SKM-1 treated with dmso at 0.1 percent for 144 hours (cell line): ENCODE measurements at regions not wholly inside any gene's neighbourhood (a gene's known extent, or its start where the extent isn't known, plus 50 kb on each side); places are given as distances from the start of the nearest gene placed in this dataset.
"Not testable (repeated sequence)": the region's sequence is repeated elsewhere in the genome, so short reads cannot be mapped to it uniquely, and the experiment has no call there.

Experiments
- DNase-seq: peaks from one replicate; lab custom pipeline; 2025; ENCODE audit not compliant: unreplicated experiment; lab: John Stamatoyannopoulos, UW

GRCh38 chrX:63581906-63582305, 203.1 kb downstream of the ARHGEF9 start:
- DNase-seq = no peak

DNA sequence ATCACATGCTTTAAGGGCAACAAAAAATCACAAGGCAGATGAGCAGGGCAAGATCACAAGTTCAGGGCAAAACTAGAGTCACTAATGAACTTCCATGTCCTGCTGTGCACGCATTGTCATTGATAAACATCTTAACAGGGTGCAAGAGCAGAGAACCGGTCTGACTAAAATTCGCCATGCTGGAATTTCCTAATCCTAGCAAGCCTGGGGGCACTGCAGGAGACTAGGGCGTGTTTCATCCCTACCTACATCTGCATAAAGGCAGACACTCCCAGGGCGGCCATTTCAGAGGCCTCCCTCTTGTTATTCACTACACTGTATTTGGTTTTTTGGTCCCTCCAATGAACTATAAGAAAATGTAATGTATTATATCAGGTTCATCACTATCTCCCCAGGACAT, 203.6 kb downstream of the ARHGEF9 start:
- no peak for DNase-seq

DNA sequence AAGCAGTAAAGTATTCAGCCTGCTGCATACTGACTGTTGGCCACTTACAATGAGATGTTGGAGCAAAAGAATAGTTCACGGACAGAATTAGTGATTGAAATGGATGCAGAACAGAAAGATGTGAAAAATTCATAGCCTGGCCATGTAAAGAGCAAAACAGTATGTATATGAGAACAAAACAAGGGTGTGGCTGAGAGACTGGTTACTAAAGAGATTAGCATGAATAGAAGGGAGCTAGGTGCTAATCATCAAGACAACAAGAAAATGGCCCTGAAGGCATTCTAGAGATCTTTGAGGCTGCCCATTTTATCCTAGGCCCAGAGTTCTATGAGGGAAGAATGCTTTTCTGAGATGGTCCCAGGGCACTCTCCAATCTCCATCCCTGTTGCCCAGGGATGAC, 208.5 kb downstream of the ARHGEF9 start:
- DNase-seq = no peak

DNA sequence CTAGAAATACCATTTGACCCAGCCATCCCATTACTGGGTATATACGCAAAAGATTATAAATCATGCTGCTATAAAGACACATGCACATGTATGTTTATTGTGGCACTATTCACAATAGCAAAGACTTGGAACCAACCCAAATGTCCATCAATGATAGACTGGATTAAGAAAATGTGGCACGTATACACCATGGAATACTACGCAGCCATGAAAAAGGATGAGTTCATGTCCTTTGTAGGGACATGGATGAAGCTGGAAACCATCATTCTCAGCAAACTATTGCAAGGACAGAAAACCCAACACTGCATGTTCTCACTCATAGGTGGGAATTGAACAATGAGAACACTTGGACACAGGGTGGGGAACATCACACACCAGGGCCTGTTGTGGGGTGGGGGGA, 209.3 kb downstream of the ARHGEF9 start:
- DNase-seq = not testable (repeated sequence)

DNA sequence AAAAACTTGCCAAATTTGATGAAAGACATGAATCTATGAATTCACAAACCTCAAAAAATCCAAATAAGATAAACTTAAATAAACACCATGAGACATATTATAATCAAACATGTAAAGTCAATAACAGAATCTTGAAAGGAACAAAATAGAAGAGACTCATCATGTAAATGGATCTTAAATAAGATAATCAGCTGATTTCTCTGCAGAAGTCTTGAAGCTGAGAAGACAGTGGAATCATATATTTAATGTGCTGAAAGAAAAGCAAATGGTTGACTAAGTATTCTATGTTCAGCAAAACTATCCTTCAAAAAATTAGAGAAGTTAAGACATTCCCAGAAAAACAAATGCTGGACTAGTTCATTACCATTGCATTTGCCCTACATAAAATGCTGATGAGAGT, 215.7 kb upstream of the SPIN4 start:
- no peak for DNase-seq

- DNase-seq = no peak
Observed at GRCh38 chrX:63561425-63561824, 210.3 kb upstream of the SPIN4 start.

DNA sequence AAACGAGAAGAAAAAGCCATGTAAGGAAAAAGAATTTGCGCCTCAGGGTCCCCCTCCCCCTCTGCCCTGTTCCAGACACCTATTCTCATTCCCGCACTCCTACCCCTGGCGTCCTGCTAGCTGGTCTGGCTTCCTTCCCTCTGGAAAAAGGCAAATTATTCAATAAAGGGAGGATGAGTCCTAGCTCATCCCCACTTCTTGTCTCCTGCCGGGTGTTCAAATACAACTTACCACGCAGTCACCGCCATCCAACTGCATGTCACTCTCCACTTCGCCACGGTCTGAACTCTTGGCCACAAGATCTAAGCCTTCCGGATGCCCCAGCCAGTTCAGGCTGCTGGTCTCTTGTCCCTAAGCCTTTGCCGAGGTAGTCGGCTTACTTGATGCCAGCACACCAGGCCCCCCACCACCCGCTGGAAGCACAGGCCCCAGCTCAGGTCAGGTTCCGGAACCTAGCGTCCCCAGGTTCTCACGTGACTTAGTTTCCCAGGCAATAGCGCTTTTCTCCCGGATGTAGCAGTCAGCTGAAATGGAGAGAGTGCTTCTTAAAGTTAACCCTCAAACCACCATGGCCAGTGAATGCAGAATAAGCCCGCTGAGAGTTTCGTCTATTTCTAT, 209.6 kb upstream of the SPIN4 start:
- DNase-seq = peak; percentile 64

DNA sequence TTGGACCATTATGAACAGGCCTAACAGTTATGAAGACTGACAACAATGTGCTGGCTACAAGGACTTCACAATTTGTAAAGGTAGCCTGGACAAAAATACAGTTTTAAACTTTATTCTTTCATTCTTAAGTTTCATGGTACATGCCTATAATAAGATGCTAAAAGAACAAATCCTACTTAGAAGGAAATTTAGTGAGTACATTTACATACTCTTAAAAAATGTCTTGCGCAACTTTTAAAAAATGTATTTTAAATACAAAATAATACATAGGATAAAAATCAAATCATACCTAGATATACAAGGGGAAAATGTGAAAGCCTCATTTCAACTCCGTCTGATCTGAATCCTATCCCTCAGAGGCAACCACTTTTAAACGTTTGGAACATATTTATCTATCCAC, 200.7 kb upstream of the SPIN4 start:
- no peak for DNase-seq

- no peak for DNase-seq
Observed at GRCh38 chrX:63530654-63531053, 179.5 kb upstream of the SPIN4 start.

- no peak for DNase-seq
Observed at GRCh38 chrX:63529961-63530360, 178.8 kb upstream of the SPIN4 start.

DNA sequence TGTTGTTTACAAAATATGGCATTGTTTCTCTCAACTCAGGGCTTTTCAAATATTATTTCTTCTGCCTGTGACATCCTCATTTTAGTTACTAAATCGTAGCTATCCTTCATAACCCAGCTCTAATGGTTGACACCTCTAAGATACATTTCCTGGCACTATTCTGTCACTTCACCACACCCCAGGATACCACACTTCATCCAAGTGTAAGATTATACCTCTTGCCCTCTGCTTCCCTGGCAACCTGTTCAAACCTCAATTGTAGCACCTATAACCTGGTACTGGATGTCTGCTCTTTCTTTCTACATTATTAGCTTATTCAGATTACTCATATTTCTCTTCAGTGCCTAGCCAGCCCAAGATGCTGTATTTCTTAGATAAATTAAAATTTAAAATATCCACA, 175.7 kb upstream of the SPIN4 start:
- DNase-seq = no peak

DNA sequence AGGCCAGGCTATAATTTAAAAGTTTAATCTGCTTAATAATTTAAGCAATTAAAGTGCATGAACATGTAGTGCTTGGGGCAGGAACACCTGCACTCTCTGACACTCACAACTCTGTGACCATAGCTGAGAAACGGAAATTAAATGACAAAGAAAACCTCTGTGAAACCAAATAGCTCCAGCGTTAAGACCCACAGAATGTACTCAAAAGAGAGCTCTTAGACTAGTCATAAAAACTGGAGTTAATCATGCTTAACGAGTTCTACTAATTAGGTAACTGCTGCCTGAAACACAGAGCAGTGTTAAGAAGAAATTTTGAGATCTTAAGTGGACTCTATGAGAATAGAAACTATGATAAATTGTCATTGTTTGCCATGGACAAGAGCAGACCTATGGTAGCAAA, 174.4 kb upstream of the SPIN4 start:
- DNase-seq = no peak

DNA sequence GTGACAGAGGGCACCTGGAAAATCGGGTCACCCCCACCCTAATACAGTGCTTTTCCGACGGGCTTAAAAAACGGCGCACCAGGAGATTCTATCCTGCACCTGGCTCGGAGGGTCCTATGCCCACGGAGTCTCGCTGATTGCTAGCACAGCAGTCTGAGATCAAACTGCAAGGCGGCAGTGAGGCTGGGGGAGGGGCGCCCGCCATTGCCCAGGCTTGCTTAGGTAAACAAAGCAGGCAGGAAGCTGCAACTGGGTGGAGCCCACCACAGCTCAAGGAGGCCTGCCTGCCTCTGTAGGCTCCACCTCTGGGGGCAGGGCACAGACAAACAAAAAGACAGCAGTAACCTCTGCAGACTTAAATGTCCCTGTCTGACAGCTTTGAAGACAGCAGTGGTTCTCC, 168.2 kb upstream of the SPIN4 start:
- DNase-seq = not testable (repeated sequence)

- no peak for DNase-seq
Observed at GRCh38 chrX:63514569-63515080, 163.5 kb upstream of the SPIN4 start.

DNA sequence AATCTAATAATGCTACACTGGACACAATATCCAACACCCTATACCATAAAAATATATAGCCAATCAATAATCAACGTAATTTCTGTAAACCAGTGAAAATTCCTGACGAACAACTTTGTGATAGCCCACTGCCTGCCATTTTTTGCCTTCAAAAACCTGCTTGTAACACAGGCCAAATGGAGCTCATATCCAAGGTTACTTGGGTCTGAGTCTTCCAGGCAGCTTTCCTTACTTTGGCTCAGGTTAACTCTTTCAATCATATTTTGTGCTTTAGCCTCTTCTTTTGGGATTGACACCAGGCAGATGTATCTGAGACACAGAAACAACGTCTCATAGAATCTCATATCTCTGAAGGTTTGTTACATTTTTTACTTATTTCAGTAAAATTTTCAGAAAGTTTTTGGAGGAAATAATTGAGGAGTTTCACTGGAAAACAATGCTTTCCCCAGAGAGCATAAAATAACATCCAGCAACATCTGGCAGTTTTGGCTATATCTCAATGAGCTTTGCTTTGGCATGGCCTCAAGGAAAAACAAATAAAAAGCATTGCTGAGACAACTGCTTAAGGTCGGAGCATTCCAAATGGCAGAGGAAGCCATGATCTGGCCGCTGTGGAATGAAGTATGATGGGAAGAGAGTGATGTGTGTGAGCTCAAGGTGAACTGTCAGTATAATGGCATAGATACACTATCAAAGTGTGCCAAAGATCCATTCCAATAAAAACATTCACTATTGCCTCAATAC, 162.9 kb upstream of the SPIN4 start:
- no peak for DNase-seq

GRCh38 chrX:63511361-63511760, 160.2 kb upstream of the SPIN4 start:
- no peak for DNase-seq

GRCh38 chrX:63508668-63509067, 157.5 kb upstream of the SPIN4 start:
- DNase-seq = no peak

DNA sequence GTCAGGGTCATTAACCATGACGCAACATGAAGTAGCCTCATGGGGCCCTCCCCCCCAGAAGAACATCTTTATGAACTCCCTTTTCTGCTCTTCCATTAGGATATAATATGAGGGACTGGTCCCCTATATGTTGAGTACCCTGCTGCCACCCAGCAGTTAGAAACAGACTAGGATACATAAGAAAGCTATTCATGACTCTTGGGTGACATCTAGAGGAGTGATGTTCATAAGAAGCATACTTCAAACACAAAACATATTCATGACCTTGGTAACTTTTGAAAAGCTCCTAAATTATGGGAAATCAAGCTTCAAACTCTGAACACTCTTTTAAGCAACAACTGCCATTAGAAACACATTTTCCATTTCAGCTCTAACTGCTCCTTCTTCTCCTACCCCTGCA, 155.2 kb upstream of the SPIN4 start:
- DNase-seq = no peak

GRCh38 chrX:63503541-63503940, 152.4 kb upstream of the SPIN4 start:
- DNase-seq = no peak

- no peak for DNase-seq
Observed at GRCh38 chrX:63488546-63489373, 137.6 kb upstream of the SPIN4 start.

- DNase-seq = no peak
Observed at GRCh38 chrX:63475200-63475599, 124.1 kb upstream of the SPIN4 start.

DNA sequence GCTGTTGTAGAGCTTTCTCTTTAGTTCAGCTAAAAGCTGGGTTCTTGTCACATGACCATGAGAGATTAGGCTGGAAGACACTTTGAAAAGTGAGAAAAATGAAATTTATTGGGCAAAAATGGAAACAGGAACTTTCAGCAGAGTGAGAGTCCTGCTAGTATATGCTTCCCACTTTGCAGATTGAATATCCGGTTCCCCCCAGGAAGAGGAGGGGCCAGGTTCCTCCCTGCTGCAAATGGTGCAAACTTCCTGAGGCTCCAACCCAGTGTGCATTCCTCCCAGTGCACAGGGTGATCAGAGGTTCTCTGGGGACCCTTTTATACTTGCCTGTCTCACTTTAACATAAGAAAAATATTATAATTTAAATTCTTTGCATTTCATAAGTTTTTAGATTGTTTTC, 119.9 kb upstream of the SPIN4 start:
- no peak for DNase-seq
